NOMO-1 treated with dmso at 0.1 percent for 144 hours (cell line): ENCODE measurements at regions not wholly inside any gene's neighbourhood (a gene's known extent, or its start where the extent isn't known, plus 50 kb on each side); places are given as distances from the start of the nearest gene placed in this dataset.

Experiments
- DNase-seq: peaks from one replicate; lab custom pipeline; 2025; ENCODE audit not compliant: unreplicated experiment; lab: John Stamatoyannopoulos, UW

- DNase-seq = no peak
These were observed 53.7 kb upstream of the PLXNC1 start for GRCh38 chr12:94094700-94095099.

DNA sequence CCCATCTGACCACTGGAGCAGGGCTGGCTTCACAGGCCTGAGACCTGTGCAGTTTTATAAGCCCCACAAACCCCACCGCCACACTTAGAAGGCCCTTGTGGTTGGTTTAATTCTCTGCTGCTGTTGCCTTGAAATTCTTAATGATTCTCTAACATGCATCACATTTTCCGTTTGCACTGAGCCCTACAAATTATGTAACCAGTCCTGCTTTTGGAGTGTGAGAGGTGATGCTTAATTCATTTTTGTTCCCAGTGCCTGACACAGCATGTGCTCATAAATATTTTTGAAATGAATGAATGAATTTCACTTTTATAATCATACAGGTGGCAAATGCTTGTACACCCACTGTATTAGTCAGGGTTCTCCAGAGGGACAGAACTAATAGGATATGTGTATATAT is 52.8 kb upstream of the PLXNC1 start:
- no peak for DNase-seq

DNA sequence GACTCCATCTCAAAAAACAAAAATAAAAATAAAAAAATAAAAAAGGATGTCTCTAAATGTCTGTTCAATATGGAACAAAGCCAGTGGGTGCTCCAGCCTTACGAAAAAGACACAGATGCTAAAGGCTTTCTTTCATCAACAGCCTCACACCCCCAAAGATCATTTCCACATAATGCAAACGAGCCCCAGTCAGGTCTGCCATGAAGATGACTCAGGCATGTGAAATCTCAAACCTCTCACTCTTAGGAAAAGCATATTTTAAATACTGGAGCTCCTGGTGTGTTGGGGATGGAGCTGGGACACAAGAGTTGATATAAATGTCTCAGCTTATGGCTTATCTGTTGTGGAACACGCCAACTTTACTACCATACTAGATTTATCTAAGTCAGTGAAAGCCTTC is 49.9 kb upstream of the PLXNC1 start:
- no peak for DNase-seq
